HG02885 (cell line): ENCODE measurements at regions not wholly inside any gene's neighbourhood (a gene's known extent, or its start where the extent isn't known, plus 50 kb on each side); places are given as distances from the start of the nearest gene placed in this dataset.
"Not testable (repeated sequence)": the region's sequence is repeated elsewhere in the genome, so short reads cannot be mapped to it uniquely, and the experiment has no call there.

ENCODE experiments used
- ATAC-seq: cut with Tn5 transposase; IDR thresholded peaks from one replicate; pipeline ENCODE4 v1.9.1; 2021; ENCODE audit warnings: mild to moderate bottlenecking; ENCODE audit not compliant: unreplicated experiment, poor library complexity

GRCh38 chr9:88596376-88596775 lies 61.4 kb downstream of the NXNL2 start:
- ATAC-seq: no peak

- no peak for ATAC-seq
These were observed 70.0 kb downstream of the NXNL2 start for GRCh38 chr9:88604836-88605511.

- ATAC-seq: no peak
These were observed 70.8 kb downstream of the NXNL2 start for GRCh38 chr9:88605512-88606362.

GRCh38 chr9:88614359-88614758 lies 79.4 kb downstream of the NXNL2 start:
- no peak for ATAC-seq

- ATAC-seq: no peak
These were observed 88.7 kb downstream of the NXNL2 start for GRCh38 chr9:88623698-88624097.

- no peak for ATAC-seq
These were observed 93.1 kb downstream of the NXNL2 start for GRCh38 chr9:88628114-88628513.

GRCh38 chr9:88628811-88629210 lies 93.8 kb downstream of the NXNL2 start:
- ATAC-seq: no peak

GRCh38 chr9:88630574-88630973 lies 95.6 kb downstream of the NXNL2 start:
- ATAC-seq: not testable (repeated sequence)

GRCh38 chr9:88635151-88635550 lies 100.2 kb downstream of the NXNL2 start:
- ATAC-seq: no peak

- ATAC-seq: no peak
These were observed 106.7 kb downstream of the NXNL2 start for GRCh38 chr9:88641456-88642240.

- no peak for ATAC-seq
These were observed 107.4 kb downstream of the NXNL2 start for GRCh38 chr9:88642336-88642735.

- ATAC-seq: no peak
These were observed 109.0 kb downstream of the NXNL2 start for GRCh38 chr9:88643931-88644330.

GRCh38 chr9:88645172-88645878 lies 110.3 kb downstream of the NXNL2 start:
- ATAC-seq: no peak

GRCh38 chr9:88645879-88646199 lies 110.9 kb downstream of the NXNL2 start:
- no peak for ATAC-seq

GRCh38 chr9:88646539-88647300 lies 111.7 kb downstream of the NXNL2 start:
- ATAC-seq: no peak

- ATAC-seq: no peak
These were observed 117.0 kb downstream of the NXNL2 start for GRCh38 chr9:88651682-88652633.

- ATAC-seq: no peak
These were observed 117.9 kb downstream of the NXNL2 start for GRCh38 chr9:88652876-88653275.

GRCh38 chr9:88653406-88653805 lies 118.4 kb downstream of the NXNL2 start:
- ATAC-seq: no peak

- no peak for ATAC-seq
These were observed 118.9 kb downstream of the NXNL2 start for GRCh38 chr9:88653911-88654310.
